HG03139 (cell line): ENCODE measurements at regions not wholly inside any gene's neighbourhood (a gene's known extent, or its start where the extent isn't known, plus 50 kb on each side); places are given as distances from the start of the nearest gene placed in this dataset.

Experiments used
- ATAC-seq: cut with Tn5 transposase; IDR thresholded peaks from one replicate; pipeline ENCODE4 v1.9.1; 2021; ENCODE audit not compliant: unreplicated experiment

DNA sequence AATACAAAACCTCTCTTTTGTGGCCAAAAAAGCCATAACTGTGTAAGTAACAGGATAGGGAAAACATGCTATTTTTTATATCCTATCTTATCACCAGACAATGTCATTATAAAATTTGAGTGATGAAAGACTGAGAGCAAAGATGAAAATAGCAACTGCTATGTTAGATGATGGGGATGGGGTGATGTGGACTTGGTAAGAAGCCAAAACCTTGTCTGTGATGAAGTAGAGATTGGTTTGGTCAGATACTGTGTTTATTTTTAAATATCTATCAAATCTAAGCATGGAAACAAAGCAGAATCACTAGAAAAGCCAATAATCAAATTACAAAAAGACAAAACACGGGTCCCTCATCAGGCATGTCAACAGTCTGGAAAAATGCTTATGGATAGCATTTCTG, 631.1 kb upstream of the NR5A2 start:
- ATAC-seq: no peak

DNA sequence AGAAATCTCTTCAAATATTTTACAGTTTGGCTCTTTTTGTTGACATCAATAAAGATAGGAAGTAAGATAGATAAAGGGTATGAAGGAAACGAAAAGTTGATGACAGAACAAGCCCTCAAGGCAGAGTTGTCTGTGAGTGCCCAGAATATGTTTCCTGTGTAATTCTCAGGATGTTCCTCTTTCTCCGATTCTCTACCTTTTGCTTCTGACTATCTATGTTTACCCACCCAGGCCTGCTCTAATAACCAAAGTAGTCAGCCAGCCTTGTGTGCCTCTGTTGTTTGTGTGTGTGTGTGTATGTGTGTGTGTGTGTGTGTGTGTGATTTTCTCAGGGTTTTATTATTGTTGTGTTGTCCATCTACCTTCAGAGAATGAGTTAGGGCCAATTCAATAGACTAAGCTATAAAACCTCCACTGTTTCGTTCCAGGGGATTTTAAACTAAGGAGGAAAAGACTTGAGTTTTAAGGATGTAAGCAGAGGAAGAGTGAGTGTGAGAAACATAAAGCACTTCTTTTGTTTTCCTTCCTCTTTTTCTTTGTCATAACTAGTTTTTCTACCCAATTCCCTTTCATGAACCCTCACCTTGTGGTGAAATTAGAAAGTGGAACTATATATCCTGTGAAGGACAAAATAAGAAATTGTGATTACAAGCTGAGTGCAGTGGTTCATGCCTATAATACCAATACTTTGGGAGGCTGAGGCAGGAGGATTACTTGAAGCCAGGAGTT, 627.4 kb upstream of the NR5A2 start:
- peak; percentile 68 for ATAC-seq

DNA sequence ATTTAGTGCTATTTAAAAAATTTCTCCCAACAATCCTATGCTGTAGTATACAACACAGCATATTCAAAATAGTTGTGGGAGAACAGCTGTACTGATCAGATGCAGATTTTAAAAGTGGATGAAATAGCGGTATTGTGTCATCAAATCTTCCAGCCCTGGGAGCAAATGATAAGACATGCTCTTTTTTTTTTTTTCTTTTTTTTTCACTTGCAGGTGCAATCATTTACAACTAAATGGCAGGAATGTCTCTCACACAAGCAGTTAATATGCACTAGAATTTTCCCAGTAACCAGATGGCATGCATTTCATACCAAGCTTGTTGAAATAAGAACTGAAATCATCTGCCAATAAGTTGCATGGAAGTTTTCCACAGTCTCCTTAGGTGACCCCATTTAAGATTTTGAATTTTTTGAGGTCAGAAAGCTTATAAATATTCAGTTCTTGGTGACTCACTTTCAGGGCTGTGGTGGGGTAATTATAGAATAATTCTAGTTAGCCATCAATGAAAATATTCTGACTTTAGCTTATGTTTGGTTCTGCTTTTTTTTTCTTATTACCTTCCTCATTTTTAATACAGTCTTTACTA, 623.9 kb upstream of the NR5A2 start:
- no peak for ATAC-seq

GRCh38 chr1:199404191-199404590, 623.3 kb upstream of the NR5A2 start:
- ATAC-seq: no peak

- ATAC-seq: no peak
Measured at GRCh38 chr1:199404976-199405375, 622.5 kb upstream of the NR5A2 start.

DNA sequence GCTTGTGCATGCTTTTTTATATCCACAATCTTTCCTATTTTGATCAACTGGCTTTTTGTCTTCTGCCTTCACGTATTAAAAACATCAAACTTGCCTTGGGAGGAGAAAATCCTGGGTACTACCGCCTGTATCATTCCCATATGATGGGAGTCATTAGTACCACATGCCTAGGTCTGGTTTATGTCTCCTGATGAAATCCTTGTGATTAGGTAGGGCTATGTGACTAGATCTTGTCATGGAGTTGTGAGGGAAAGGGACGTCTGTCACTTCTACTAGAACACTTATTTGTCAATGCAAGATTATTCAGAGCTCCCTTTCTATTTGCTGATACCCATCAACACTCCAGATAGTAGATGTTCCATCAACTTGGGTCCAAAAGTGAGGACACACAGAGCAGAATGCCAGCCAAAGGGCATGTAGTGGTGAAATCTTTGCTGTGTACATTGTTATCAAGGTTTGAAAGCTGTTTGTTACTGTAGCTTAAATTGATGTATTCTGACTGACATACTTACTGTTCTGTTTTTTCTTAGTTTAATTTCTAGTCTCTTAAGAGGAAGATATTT, 621.8 kb upstream of the NR5A2 start:
- ATAC-seq: no peak

DNA sequence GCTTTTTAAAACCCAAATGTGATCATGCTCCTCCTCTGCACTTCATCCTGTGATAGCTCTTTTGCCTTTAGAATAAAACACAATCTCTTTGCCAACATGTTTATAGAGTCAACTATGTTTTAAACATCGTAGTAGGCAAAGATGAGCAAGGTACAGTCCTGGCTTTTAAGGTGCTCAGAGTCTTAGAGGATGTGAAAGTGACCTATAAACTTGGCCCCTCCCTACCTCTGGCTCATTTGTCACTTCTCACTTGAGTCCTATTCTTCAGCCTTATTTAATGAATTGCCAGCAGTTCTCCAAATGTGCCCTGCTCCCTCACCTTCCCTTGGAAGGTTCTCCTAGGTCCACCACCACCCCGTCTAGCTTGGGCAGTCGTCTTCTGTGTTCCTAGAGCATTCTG, 617.0 kb upstream of the NR5A2 start:
- ATAC-seq: no peak

- ATAC-seq: no peak
Measured at GRCh38 chr1:199411506-199411905, 616.0 kb upstream of the NR5A2 start.

DNA sequence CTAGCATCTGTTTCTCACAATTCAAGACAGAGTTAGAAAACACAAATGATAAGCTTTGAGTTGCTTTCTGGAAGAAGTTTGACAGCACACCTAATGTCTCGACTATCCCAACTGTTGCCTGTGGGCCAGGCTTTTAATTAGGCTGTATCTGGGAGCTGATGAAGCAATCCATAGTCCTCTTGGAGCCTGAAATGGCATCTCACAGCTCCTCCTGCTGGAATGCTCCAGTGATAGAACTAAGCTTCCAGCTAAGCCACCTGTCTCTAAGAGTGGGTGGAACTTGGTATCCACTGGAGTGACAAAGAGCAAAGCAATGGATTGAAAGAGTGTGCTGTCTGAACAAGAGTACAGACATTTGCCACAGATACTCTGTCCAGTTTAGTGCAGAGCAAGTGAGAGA, 605.3 kb upstream of the NR5A2 start:
- ATAC-seq: no peak

- no peak for ATAC-seq
Measured at GRCh38 chr1:199447906-199448305, 579.6 kb upstream of the NR5A2 start.

DNA sequence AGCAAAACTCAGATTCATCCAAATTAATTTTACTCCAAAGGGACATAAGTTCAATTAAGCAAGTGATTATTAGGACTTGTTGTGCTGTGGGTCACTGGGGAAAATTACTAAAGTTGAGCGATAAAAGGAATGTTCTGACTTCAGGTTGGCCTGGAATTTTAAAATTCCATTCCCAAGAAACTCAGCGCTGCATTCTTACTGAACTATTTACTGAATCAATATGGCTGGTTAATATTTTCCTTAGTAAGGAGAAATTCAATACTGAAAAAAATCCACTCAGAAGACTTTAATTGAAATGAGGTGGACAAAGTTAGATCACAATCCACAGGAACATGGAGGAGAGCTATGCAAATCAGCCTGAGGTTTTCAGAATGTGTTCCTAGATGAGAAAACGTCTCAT, 578.9 kb upstream of the NR5A2 start:
- no peak for ATAC-seq

DNA sequence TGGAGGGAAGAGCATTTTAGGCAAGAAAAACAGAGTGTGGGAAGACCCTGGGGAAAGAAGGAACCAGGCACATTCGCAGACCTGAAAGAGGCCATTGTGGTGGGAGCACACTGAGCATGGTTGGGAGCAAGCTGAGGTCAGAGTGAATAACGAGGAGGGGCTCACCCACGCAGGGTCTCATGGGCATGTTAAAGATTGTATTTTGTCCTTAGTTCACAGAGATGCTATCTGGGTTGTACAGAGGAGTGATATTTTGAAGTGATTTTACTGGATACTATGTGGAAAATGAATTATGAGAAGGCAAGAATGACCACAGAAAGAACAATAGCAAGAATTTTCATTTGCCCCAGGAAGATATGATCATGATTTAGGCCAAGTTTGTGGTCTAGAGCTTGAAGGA, 578.3 kb upstream of the NR5A2 start:
- ATAC-seq: no peak

DNA sequence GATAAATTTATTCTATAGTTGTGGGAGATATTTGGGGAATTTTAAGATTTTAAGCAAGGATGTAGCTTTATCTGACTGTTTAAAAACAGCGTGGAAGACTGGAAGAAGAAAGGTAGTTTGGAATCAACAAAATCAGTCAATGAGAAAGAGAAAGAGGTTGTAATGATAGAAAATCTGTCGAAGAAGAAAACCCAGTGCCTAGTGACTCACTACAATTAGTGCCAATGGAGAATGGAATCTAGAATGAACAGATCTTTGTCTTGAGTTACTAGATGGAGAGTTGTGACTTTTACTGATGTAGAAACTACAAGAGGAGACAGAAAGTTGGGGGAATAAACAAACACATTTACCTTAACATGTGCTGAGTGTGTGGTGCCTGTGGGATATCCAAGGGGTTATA, 577.8 kb upstream of the NR5A2 start:
- ATAC-seq: no peak

DNA sequence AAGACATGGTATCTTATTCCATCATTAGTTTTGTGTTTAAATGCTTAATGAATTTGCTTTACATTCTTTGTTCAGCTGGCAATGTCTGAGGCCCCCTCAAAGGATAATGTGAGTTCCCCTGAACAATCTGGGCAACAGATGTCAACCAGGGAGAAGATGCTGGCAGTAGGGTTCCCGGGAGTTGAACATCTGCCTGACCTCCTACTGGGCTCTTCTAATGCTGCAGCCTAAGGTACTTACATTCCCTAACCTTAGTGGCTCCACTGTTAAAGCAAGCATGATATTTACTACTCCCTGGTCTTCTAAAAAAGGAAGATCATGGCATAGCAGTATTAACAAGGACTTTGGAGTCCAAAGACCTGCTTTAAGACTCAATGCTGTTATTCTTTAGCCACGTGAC, 574.9 kb upstream of the NR5A2 start:
- ATAC-seq: no peak

DNA sequence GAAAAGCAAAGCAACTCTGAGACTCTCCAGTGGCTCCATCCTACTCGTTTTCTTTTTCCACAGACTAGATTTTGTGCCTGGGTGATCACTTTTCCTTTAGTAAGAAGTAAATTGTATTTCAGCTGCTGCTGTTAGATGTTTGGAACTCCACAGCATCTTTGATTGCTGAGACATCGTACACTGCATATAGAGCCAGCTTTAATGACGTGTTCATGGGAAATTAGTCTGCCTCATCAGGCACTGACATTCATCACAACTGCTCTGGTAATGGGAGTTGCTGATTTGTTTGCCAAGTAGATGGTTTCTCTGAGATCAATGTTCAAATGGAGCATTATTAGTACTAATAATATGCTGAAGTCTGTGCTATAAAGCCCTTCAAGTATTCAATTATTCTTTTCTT, 573.8 kb upstream of the NR5A2 start:
- no peak for ATAC-seq

- no peak for ATAC-seq
Measured at GRCh38 chr1:199460933-199461332, 566.6 kb upstream of the NR5A2 start.

DNA sequence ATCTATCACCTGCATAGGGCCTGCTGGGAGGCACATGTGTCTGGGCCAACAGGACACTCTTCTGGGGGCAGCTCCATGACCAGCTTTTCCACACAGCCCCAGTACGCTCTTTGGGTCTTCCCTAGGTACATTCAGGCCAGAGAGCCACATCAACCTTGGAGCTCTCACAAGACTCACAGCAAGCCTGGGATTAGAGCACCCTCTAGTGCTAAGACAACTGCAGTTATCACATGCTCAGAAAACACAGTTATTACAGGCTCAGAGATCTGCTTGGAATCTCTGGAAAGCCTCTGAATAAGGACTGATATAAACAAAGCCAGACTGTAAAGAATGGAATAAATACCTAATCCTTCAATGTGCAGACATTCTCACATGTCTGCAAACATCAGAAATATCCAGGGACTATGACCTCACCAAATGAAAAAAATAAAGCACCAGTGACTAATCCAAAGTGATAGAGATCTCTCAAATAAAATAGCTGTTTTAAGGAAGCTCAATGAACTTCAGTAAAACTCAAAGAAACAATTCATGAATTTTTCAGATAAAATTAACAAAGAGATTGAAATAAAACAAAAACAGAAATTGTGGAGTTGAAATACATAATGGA, 563.9 kb upstream of the NR5A2 start:
- no peak for ATAC-seq

DNA sequence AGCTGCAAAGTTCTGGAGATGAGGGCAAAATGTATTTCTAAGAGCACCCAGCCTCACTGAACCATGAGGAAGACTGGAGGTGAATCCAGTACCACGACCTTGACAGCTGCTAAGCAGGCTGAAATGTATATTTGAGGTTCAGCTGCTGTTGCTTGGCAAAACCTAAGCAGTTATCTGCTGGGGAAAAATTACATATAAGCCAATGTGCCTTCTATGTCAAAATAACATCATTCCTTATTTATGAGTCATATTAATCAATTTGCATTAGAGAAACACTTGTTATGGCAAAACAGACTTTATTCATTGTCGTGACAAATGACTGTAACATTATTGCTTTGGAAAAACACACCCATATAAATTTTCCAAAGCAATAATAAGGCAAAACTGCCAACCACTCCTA, 560.5 kb upstream of the NR5A2 start:
- ATAC-seq: no peak

DNA sequence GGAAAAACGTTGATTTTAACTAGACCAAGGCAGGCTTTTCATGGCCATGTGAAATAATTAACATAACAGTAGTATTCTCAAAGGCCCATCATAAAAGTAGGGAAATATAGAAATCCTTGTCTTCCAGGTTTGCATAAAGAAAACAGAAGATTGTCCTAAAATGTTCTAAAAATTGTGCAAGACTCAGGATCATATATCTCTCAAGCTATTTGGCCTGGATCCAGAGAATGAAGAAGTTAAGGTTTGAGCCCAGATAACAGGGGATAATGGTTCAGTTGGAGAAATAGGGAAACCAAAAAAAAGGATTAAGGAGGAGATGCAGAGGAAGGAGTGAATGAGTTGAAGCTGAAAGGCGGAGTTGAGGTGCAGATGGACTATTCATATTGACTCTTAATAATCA, 555.5 kb upstream of the NR5A2 start:
- ATAC-seq: no peak

- ATAC-seq: no peak
Measured at GRCh38 chr1:199472978-199473377, 554.5 kb upstream of the NR5A2 start.

GRCh38 chr1:199474738-199475137, 552.8 kb upstream of the NR5A2 start:
- no peak for ATAC-seq

DNA sequence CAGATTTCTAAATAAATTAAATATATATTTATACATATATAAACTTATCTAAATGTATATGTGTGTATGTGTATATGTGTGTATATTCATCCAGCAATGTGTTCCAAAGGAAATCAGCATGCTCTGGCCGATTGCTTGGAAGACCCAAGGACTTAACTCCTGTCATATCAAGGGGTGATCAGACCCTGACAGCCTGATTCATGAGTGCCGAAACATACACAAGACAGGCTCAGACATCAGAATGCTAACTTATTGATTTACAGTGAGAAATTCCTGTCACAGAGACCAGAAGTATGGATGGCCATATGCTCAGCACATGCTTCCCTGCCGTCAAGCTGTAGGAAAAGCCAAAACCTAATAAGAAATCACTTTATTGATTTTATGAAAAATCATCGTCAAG, 545.1 kb upstream of the NR5A2 start:
- ATAC-seq: no peak
